Anterior cingulate cortex (tissue), 58 donors: ENCODE measurements at regions not wholly inside any gene's neighbourhood (a gene's known extent, or its start where the extent isn't known, plus 50 kb on each side); places are given as distances from the start of the nearest gene placed in this dataset.
A peak's percentile ranks its signal among the peaks of the same experiment; 100 is the strongest.

Source experiments
- DNase-seq, 58 donors: peaks; one replicate each; lab custom pipeline; 2025; lab: John Stamatoyannopoulos, UW

DNA sequence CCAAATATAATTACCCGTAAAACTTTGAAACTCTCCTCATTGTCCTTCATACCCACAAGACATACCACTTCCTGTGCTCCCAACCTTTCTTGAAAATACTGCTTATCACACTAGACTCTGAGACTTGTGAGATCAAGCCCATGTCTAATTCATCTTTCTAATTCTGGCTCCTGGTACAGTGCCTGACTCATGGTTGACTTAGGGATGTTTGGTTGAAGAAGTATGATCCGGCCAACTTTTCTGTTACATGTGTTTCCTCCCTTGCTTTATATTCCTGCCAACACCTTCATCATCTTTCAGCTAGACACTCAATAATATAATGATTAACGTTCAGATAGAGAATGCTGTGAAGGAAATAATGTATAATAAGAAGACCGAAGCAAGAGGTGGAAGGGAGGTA is 58.2 kb downstream of the MEX3B start:
- DNase-seq: no peak

DNA sequence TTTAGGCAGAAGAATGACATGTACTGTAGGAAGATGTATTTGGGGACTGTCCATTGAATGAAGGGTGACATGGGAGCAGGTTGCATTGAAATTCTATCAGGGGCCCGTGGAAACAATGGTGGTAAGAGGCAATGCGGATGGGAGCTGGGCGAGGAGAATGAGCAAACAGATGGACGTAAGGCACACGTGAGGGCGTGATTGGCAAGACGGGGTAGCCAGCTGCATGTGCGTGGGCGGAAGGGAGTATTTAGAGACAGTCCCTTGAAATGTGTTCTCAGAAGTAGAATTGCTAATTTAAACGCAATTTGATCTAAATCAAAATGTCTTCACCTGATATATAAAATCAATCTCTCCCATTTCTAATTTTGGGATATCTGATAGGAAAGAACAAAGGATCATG is 62.3 kb downstream of the MEX3B start:
- peak in 5 of 58 donors; percentile 0 to 10 (median 2) for DNase-seq

DNA sequence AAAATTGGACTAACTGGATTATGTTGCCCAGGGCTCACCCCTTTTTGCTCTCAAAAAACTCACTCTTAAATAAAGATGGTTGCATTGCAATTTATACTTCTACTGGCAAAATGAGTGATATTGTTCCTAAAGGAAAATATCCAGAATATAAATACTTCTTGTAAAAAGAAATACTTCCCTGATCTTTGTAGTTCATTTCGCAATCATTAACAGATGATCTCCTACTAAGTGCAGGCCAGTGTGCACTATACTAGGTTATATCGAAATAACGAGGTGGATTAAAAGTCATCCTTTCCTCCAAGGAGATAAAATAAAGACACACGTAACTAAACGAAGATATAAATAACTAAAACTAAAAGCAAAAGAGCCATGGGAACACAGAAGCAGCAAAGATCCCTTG is 63.0 kb downstream of the MEX3B start:
- no peak for DNase-seq

DNA sequence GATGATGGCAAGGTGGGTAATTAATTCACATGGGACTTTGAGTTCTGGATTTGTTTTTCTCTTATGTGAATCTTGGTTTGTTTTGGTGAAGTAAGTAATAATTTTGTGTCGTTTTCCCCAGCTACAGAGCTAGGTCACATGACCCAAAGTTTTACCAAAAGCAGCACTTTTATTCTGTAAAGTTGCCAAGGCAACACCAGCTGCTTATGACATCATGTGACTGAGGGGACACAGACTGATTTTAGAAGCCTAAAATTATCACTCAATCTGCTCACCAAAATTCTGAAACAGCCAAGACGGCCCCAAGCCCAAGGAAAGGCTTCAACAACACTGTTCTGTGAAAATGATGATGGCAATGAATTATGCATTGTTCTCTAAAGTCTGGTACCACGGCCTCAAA is 63.9 kb downstream of the MEX3B start:
- DNase-seq: peak in 15 of 58 donors; percentile 2 to 57 (median 20)

DNA sequence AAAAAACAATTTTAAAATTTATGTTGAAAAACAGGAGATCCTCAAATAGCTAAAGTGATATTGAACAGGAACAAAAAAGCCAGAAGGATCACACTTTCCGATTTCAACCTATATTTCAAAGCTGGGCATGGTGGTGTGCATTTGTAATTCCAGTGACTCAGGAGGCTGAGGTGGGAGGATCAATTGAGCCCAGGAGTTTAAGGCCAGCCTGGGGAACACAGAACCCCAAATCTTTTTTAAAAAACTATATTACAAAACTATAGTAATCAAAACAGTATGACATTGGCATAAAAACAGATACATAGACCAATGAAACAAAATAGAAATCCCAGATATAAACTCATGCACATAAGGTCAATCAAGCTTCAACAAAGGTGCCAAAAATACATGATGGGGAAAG is 68.4 kb downstream of the MEX3B start:
- DNase-seq: no peak

DNA sequence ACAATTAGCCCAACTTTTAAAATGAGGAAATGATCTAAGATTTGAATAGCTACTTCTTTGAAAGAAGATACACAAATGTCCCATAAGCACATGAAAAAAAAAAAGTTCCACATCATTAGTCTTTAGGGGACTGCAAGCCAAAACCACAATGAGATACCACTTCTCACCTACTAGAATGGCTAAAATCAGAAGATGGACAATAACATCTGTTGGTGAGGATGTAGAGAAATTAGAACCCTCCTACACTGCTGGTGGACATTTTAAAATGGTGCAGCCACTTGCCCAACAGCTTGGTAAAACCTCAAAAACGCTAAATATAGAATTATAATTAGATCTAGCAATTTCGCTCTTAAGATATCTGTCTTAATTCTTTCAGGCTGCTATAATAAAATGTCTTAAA is 77.1 kb downstream of the MEX3B start:
- DNase-seq: no peak

DNA sequence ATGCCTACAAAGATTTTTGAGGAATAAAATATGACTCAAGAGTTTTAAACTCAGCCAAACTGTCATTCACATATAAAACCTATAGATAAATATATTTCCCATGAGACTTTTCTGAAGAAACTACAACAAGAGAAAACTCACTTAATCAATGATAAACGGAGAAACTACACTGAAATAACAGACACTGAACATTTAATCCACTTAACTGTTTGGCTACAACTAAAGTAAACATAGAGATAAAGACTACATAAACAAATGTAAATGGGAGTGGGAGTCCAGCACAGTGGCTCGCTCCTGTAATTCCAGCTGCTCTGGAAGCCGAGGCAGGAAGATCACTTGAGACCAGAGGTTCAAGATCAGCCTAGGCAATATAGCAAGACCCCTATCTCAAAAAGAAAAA is 79.2 kb downstream of the MEX3B start:
- DNase-seq: no peak

DNA sequence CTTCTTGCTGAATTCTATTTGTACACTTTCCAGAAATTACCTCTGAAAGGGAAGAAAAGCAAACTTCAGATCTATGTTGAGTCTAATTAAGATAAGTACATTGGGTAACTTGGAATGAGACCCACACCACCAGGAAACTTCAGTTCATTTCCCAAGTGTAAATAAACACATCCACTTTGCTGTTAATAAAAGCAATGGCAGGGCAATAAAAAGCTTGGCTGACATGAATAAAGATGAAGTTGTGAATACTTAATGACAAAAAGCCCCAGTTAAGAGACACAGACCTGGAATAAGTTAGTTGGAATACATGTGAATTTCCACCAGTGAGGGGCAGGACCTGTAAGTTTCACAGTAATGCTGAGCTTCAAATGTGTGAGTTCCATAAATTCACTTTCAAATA is 83.3 kb downstream of the MEX3B start:
- no peak for DNase-seq

DNA sequence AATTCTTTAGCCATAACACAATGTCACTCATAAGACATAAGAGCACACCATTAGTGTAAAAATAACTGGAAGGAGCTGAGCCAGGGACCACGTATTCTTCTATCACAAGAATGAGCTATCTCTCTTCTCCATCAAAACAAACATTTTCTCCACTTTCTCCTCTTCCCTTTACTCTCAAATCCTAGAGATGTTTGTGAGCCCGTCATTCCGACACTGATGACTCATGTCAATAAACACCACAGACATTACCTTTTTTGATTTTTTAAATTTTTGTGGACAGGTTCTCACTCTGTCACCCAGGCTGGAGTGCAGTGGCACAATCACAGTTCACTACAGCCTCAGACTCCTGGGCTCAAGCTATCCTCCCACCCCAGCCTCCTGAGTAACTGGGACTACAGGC is 86.6 kb downstream of the MEX3B start:
- DNase-seq: no peak

DNA sequence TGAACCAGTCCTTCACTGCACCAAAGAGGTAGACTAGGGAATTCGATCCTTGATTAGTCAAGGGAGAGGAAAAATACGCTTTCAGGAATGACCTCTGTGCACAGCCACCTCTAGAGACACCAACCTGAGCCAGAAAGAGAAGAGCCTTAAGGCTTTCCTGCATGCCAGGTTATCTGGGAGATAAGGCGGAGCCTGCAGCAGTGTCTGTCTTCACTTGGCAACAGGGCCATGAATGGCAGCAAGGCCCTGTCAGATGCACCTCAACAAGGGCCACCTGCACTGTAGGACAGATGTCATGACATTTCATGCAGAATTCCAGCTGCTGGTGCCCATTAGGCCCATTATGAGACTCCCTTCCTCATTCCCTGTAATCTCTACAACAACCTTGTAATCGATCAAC is 88.1 kb downstream of the MEX3B start:
- no peak for DNase-seq

DNA sequence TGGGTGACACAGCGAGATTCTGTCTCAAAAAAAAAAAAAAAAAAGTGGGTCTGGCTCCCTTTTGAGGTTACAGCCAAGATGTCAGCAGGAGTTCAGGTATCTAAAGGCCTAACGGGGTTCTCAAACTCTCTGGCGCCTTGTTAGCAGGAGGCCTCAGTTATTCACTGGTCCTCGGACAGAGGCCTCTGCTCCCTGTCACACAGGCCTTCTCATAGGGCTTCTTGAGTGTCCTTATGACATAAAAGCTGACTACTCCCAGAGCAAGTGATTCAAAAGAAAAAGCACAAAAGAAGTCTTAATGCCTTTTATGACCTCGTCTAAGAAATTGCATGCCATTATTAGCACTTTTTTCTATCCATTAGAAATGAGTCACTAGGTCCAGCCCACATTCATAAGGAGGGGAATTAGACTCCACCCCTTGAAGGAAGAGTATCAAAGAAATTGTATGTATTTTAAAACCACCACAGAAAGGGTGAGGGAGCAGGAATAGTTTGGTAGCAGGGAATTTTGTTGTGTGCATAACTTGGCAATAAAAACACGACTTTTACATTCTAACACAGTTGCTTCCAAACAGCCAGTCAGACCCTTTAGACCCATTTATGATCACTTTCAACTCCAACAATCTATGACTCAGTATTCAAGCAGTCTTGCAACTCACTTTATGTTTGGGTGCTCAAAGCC is 90.3 kb downstream of the MEX3B start:
- no peak for DNase-seq

DNA sequence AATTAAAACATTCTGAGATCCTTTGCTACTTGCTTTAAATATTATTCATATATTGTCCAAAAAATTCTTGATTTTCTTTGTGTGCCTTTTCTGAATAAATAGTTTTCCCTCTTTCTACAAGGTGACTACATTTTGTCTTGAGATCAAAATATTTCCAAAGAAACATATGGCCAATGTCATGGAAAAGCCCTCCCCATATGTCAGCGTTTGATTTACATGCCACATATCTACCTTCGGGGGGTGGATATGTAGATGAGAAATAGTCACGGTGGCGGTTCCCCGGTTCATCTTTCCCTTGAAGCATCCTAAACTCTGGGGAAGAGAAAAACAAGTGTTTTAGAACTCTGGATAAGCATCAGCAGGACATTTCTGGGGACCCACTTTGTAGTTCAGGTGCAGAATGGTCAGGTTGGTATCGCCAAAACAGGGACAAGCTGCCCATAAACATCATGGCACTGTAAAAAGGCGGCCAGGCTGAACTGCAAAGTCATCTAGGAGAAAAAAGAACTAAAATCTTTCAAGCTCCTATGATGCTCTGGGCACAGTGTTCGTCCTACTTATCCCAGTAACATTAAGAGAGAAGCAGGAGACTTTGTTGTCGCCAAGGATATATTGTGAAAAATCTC is 91.5 kb downstream of the MEX3B start:
- no peak for DNase-seq

DNA sequence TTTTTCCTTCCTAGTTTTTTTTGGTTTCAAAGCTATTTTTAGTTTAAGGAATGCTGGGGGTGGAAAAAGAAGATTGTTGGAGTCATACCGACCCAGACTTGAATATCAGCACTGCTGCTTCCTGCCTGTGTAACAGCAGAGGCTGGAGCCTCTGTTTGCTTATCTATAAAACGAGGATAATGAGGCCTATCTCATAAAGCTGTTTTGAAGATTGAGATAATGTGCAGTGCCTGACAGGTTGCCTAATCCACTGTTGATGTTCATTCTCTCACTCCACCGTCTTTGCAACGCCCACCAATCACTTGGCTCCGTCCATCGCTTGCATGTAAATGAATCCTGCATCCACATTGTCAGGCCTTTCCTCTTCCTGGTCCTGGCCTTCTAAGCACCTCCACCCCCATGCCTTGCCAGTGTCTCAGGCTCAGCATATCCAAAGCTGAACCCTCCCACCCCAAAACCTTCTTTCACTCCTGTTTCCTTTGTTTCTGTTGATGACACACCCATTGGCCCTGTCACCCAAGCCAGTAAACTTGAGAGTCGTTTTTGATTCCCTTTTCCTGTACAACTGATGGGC is 94.9 kb downstream of the MEX3B start:
- DNase-seq: no peak

DNA sequence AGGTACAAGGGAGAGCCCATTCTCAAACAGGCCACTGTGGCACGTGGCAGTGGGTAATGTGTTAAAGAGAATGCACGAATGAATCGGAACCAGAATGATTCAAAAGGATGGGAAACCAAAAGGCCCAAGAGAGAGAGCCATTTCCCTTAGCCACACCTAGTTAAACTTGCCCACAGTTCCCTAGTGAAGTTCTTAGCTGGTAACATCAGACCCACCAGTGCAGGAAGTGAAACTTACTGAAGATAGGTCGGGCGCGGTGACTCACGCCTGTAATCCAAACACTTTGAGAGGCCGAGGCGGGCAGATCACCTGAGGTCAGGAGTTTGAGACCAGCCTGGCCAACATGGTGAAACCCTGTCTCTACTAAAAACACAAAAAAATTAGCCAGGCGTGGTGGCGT is 97.1 kb downstream of the MEX3B start:
- no peak for DNase-seq

DNA sequence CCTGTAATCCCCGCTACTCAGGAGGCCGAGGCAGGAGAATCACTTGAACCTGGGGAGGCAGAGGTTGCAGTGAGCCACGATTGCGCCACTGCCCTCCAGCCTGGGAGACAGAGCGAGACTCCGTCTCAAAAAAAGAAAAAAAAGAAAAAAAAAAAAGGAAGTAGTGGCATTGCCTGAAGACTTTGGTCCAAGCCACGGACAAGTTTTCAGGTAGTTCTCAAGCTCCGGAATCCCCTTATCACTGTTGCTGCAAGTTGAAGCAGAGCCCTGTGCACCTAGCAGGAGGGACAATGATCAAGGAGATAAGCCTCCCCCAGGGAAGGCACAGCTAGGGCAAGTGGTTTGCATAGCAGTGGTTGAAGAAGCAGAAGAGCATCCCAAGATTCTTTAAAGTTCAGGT is 97.6 kb downstream of the MEX3B start:
- no peak for DNase-seq

DNA sequence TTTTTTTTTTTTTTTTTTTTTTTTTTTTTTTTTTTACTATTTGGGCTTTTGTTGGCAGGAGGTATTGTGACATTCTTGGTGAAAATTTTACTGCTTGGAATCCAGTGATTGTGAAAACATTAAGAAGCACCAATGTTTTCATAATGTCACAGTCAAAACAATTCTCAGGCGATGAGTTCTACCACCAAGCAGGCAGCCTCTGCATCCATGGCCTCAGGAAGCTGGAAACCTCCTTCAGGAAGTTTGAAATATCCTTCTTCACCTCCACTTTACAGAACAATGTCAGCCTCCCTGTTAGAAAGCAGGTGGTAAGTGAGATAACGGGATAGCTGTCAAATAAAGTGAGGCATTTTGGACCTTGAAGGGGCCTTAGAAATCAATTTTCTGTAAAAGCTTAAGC is 98.3 kb downstream of the MEX3B start:
- no peak for DNase-seq

DNA sequence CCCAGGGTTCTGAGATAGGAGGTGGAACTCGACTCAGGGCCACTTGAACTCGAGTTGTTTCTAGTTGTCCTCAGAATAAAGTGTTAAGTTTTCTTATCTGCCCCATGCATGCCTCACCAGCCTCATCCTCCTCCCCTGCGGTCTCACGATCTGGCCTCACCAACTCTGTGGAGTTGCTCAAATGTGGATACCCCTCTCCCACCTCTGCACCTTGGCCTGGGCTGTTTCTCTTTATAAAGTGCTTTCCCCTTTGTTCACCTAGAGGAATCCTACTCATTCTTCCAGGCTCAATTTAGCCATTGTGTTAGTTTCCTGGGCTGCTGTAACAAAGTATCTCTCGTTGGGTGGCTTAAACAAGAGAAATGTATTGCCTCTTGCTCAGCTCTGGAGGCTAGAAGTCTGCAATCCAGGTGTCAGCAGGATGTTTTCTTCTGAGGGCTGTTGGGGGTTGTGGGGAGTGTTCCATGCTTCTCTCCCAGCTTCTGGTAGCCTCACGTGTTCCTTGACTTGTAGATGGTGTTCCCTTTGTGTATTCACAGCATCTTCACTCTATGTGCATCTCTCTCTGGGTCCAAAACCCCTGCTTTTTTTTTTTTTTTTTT is 100.7 kb downstream of the MEX3B start:
- DNase-seq: no peak

DNA sequence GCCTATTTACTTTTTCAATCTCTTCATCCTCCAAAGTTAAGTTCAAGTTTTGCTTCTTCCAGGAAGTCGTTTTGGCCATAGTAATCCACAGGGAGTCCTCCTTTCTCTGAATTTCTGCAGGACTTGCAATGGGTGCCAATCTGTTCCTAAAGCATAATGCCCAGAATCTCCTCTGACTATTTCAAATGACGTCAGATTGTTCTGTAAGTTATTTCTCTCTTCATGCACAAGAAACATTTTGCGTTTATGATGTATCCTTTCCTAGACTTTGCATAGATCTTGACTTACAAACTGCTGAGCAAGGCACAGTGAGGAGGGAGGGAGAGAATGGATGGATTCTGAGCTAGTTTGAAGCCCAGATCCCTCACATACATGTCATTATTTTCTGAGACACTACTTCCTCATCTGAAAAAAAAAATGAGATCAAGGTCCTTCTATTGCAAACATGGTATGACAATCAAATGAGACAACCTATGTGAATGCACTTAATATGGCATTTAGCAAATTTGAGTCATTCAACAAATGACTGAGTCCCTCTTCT is 103.1 kb downstream of the MEX3B start:
- DNase-seq: no peak

DNA sequence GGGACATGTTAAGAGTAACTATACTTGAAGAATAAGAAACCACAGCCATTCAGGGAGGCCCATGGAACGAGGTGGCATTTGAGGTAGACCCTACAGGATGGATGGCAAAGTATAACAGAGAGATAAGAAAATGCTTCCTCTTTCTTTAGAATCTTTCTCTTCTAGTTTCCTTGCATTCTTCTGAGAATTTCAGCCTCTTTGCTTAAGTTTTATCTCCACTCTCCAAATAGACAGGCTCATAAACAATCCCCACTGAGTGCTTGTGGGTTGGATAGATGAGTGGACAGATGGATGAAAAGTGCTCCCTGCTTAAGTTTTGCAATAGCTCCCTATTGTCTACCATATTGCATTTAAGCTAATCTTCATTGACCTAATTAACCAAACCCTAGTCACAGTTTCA is 103.7 kb downstream of the MEX3B start:
- DNase-seq: no peak

DNA sequence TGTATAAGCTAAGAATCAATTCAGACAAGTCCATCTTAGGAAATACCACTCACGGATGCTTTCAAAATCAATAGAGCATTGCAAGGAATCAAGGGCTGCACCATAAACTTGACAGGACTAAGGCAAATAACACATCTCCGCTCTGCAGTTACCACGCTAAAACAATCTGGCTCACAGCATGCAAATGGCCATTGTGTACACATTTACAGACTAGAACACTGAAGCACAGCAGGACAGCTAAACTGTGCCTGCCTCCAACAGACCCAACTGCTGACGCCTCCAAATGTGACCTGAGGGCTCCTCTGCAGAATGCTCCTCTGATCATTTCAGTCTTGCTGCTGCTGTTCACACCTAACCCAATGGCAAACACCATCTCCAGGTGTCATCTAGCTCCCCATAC is 104.3 kb downstream of the MEX3B start:
- DNase-seq: no peak
